HepG2 (cell line): ENCODE measurements at regions not wholly inside any gene's neighbourhood (a gene's known extent, or its start where the extent isn't known, plus 50 kb on each side); places are given as distances from the start of the nearest gene placed in this dataset.
A peak's percentile ranks its signal among the peaks of the same experiment; 100 is the strongest.

Source experiments
- FOXM1 ChIP-seq: sonication (generic); formaldehyde crosslinking; IDR thresholded peaks from 2 replicates; pipeline ENCODE4 v1.5.0; 2020; ENCODE audit warnings: missing genetic modification reagents
- GTF2F1 ChIP-seq: fragments of 150-350 bp; IDR thresholded peaks from 2 replicates; pipeline ENCODE4 v1.6.1; 2014; ENCODE audit warnings: low read length
- HNRNPUL1 ChIP-seq: fragments of 200-400 bp; formaldehyde crosslinking; IDR thresholded peaks from 2 replicates; pipeline ENCODE4 v1.6.1; 2017; ENCODE audit warnings: low read depth, mild to moderate bottlenecking, low read length, moderate library complexity
- KAT7 ChIP-seq: IDR thresholded peaks from 2 replicates; pipeline ENCODE4 v1.6.1; 2018; ENCODE audit warnings: borderline replicate concordance, missing compliant biosample characterization
- KLF13 ChIP-seq: sonication (generic); formaldehyde crosslinking; IDR thresholded peaks from 2 replicates; pipeline ENCODE4 v1.4.0; 2020; ENCODE audit warnings: mild to moderate bottlenecking, missing genetic modification reagents
- LCORL ChIP-seq, 2 experiments: fragments of 450-650 bp in 1 of 2; sonication (generic) in 1 of 2; formaldehyde crosslinking in 1 of 2; IDR thresholded peaks; 2 replicates each; pipeline versions ENCODE4 v1.5.0 to v1.6.1; 2017 to 2020; ENCODE audit warnings: antibody characterized with exemption in 1 of 2, missing genetic modification reagents in 1 of 2
- RAD51 ChIP-seq: fragments of 450-650 bp; IDR thresholded peaks from 2 replicates; pipeline ENCODE4 v1.6.1; 2016; ENCODE audit warnings: borderline replicate concordance
- SMC3 ChIP-seq: IDR thresholded peaks from 2 replicates; pipeline ENCODE4 v1.6.1; 2011; ENCODE audit warnings: low read length, improper control_type of control experiment
- SPEN ChIP-seq: sonication (generic); formaldehyde crosslinking; IDR thresholded peaks from 2 replicates; pipeline ENCODE4 v1.5.1; 2020; ENCODE audit warnings: low read depth, mild to moderate bottlenecking, missing genetic modification reagents
- ZNF264 ChIP-seq: sonication (generic); formaldehyde crosslinking; IDR thresholded peaks from 2 replicates; pipeline ENCODE4 v1.4.0; 2020; ENCODE audit warnings: missing genetic modification reagents
- ZNF34 ChIP-seq: sonication (generic); formaldehyde crosslinking; IDR thresholded peaks from 2 replicates; pipeline ENCODE4 v1.4.0; 2020; ENCODE audit warnings: mild to moderate bottlenecking, missing genetic modification reagents, borderline replicate concordance
- ZNF354B ChIP-seq: sonication (generic); formaldehyde crosslinking; IDR thresholded peaks from 2 replicates; pipeline ENCODE4 v1.8.0; 2022; ENCODE audit warnings: mild to moderate bottlenecking, missing genetic modification reagents
- ZNF776 ChIP-seq: sonication (generic); formaldehyde crosslinking; IDR thresholded peaks from 2 replicates; pipeline ENCODE4 v1.4.0; 2020; ENCODE audit warnings: mild to moderate bottlenecking, missing genetic modification reagents
- TF ChIP-seq, protein P1 (sequence below): IDR thresholded peaks from 2 replicates; pipeline ENCODE4 v1.6.1; 2016; ENCODE audit warnings: low read depth, control low read depth
- TF ChIP-seq, protein P2 (sequence below): sonication (generic); formaldehyde crosslinking; IDR thresholded peaks from 2 replicates; pipeline ENCODE4 v1.5.0; 2020; ENCODE audit warnings: missing genetic modification reagents, mild to moderate bottlenecking, borderline replicate concordance
- TF ChIP-seq, protein P3 (sequence below): fragments of 450-650 bp; IDR thresholded peaks from 2 replicates; pipeline ENCODE4 v1.6.1; 2017; ENCODE audit warnings: mild to moderate bottlenecking
- TF ChIP-seq, protein P4 (sequence below): sonication (generic); formaldehyde crosslinking; IDR thresholded peaks from 2 replicates; pipeline ENCODE4 v1.4.0; 2020; ENCODE audit warnings: missing genetic modification reagents
- TF ChIP-seq, protein P5 (sequence below): sonication (generic); formaldehyde crosslinking; IDR thresholded peaks from 2 replicates; pipeline ENCODE4 v1.5.0; 2020; ENCODE audit warnings: missing genetic modification reagents
- TF ChIP-seq, protein P6 (sequence below): sonication (generic); formaldehyde crosslinking; IDR thresholded peaks from 2 replicates; pipeline ENCODE4 v1.4.0; 2020; ENCODE audit warnings: missing genetic modification reagents
- TF ChIP-seq, protein P7 (sequence below): sonication (generic); formaldehyde crosslinking; conservative IDR thresholded peaks from 2 replicates; pipeline ENCODE4 v1.8.1; 2023; ENCODE audit warnings: missing genetic modification reagents

DNA sequence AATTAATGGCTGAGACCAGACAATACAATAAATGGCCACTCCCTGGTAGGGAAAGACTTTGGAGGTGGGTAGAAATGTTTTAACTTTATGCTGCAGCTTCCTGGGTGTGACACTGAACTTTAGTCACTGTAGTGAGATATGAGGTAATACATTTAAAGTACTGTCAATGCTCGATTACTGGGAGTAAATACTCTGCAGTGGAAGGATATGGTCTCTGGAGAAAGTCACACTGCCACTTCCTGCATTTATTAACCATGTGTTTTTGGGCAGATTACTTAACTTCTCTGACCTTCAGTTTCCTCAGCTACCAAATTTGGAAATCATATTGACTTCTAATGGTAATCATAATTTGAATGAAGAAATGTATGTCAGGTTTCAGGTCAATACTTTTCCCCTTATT, 317.1 kb upstream of the TGFBR2 start (continued):
- TF ChIP-seq, protein P1, sequence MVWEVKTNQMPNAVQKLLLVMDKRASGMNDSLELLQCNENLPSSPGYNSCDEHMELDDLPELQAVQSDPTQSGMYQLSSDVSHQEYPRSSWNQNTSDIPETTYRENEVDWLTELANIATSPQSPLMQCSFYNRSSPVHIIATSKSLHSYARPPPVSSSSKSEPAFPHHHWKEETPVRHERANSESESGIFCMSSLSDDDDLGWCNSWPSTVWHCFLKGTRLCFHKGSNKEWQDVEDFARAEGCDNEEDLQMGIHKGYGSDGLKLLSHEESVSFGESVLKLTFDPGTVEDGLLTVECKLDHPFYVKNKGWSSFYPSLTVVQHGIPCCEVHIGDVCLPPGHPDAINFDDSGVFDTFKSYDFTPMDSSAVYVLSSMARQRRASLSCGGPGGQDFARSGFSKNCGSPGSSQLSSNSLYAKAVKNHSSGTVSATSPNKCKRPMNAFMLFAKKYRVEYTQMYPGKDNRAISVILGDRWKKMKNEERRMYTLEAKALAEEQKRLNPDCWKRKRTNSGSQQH = 0 out of 2 replicates have a peak, but pooled peaks have one; percentile 57
- TF ChIP-seq ZNF264 (CRISPR knock-in tag) = no peak
- no peak for TF ChIP-seq ZNF354B (CRISPR knock-in tag)
- TF ChIP-seq SPEN (CRISPR knock-in tag) = no peak
- no peak for TF ChIP-seq ZNF34 (CRISPR knock-in tag)
- no peak for TF ChIP-seq RAD51
- TF ChIP-seq, protein P2, sequence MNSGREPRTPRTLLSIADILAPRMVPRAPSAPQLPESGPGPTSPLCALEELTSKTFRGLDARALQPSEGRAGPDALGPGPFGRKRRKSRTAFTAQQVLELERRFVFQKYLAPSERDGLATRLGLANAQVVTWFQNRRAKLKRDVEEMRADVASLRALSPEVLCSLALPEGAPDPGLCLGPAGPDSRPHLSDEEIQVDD (CRISPR knock-in tag) = no peak
- TF ChIP-seq ZNF776 (CRISPR knock-in tag) = no peak
- TF ChIP-seq, protein P3, sequence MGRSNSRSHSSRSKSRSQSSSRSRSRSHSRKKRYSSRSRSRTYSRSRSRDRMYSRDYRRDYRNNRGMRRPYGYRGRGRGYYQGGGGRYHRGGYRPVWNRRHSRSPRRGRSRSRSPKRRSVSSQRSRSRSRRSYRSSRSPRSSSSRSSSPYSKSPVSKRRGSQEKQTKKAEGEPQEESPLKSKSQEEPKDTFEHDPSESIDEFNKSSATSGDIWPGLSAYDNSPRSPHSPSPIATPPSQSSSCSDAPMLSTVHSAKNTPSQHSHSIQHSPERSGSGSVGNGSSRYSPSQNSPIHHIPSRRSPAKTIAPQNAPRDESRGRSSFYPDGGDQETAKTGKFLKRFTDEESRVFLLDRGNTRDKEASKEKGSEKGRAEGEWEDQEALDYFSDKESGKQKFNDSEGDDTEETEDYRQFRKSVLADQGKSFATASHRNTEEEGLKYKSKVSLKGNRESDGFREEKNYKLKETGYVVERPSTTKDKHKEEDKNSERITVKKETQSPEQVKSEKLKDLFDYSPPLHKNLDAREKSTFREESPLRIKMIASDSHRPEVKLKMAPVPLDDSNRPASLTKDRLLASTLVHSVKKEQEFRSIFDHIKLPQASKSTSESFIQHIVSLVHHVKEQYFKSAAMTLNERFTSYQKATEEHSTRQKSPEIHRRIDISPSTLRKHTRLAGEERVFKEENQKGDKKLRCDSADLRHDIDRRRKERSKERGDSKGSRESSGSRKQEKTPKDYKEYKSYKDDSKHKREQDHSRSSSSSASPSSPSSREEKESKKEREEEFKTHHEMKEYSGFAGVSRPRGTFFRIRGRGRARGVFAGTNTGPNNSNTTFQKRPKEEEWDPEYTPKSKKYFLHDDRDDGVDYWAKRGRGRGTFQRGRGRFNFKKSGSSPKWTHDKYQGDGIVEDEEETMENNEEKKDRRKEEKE = no peak
- TF ChIP-seq, protein P4, sequence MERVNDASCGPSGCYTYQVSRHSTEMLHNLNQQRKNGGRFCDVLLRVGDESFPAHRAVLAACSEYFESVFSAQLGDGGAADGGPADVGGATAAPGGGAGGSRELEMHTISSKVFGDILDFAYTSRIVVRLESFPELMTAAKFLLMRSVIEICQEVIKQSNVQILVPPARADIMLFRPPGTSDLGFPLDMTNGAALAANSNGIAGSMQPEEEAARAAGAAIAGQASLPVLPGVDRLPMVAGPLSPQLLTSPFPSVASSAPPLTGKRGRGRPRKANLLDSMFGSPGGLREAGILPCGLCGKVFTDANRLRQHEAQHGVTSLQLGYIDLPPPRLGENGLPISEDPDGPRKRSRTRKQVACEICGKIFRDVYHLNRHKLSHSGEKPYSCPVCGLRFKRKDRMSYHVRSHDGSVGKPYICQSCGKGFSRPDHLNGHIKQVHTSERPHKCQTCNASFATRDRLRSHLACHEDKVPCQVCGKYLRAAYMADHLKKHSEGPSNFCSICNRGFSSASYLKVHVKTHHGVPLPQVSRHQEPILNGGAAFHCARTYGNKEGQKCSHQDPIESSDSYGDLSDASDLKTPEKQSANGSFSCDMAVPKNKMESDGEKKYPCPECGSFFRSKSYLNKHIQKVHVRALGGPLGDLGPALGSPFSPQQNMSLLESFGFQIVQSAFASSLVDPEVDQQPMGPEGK (CRISPR knock-in tag) = peak; percentile 14; the same call in 1 of the 2 replicates
- no peak for TF ChIP-seq HNRNPUL1
- no peak for TF ChIP-seq GTF2F1
- TF ChIP-seq, protein P5, sequence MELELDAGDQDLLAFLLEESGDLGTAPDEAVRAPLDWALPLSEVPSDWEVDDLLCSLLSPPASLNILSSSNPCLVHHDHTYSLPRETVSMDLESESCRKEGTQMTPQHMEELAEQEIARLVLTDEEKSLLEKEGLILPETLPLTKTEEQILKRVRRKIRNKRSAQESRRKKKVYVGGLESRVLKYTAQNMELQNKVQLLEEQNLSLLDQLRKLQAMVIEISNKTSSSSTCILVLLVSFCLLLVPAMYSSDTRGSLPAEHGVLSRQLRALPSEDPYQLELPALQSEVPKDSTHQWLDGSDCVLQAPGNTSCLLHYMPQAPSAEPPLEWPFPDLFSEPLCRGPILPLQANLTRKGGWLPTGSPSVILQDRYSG (CRISPR knock-in tag) = no peak
- TF ChIP-seq LCORL (IDR thresholded peaks at IDR 0.05) = no peak
- peak; percentile 33; the same call in 1 of the 2 replicates for TF ChIP-seq LCORL (CRISPR knock-in tag; IDR thresholded peaks at IDR 0.05)
- no peak for TF ChIP-seq KLF13 (CRISPR knock-in tag)
- no peak for TF ChIP-seq KAT7 (CRISPR knock-in tag)
- TF ChIP-seq, protein P6, sequence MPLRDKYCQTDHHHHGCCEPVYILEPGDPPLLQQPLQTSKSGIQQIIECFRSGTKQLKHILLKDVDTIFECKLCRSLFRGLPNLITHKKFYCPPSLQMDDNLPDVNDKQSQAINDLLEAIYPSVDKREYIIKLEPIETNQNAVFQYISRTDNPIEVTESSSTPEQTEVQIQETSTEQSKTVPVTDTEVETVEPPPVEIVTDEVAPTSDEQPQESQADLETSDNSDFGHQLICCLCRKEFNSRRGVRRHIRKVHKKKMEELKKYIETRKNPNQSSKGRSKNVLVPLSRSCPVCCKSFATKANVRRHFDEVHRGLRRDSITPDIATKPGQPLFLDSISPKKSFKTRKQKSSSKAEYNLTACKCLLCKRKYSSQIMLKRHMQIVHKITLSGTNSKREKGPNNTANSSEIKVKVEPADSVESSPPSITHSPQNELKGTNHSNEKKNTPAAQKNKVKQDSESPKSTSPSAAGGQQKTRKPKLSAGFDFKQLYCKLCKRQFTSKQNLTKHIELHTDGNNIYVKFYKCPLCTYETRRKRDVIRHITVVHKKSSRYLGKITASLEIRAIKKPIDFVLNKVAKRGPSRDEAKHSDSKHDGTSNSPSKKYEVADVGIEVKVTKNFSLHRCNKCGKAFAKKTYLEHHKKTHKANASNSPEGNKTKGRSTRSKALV (CRISPR knock-in tag) = no peak
- TF ChIP-seq SMC3 = no peak
- TF ChIP-seq, protein P7, sequence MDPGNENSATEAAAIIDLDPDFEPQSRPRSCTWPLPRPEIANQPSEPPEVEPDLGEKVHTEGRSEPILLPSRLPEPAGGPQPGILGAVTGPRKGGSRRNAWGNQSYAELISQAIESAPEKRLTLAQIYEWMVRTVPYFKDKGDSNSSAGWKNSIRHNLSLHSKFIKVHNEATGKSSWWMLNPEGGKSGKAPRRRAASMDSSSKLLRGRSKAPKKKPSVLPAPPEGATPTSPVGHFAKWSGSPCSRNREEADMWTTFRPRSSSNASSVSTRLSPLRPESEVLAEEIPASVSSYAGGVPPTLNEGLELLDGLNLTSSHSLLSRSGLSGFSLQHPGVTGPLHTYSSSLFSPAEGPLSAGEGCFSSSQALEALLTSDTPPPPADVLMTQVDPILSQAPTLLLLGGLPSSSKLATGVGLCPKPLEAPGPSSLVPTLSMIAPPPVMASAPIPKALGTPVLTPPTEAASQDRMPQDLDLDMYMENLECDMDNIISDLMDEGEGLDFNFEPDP (CRISPR knock-in tag) = no peak
- TF ChIP-seq FOXM1 (CRISPR knock-in tag) = no peak
